ENCODE measurements at regions not wholly inside any gene's neighbourhood (a gene's known extent, or its start where the extent isn't known, plus 50 kb on each side); places are given as distances from the start of the nearest gene placed in this dataset.

DNA sequence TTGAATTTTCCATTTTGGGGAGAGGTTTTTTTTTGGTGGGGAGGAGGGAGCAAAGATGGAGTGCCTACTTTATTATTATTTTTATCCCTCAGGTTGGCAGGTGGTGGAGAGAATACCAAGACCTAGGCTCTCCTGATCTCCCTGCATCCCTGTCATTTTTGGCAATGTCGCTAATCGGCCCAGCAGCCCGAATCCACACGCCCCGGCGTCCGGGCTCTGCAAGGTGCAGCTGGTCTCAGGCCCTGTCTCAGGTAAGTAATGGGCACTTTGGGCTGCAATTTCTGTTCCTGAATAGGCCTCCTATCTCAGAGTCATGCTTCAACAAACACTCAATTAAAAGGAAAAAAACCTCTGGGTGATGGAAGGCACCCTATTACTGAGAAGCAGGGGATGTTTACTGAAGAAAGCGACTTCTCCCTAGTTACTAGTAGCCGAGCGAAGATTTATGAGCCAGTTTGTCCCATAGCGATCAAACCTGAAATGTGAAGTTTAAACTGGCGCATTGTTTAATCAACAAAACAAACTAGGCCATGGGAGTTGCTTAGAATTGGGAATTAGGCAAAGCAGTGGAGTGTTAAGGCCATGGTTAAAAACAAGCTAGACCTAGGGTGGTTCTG is 137.8 kb downstream of the RWDD3 start:
- H3K36me3 ChIP-seq (ENCODE audit: control insufficient read depth, low read depth, low read length): no peaks in the 10 kb centered on the region
- H3K9me3 ChIP-seq (ENCODE audit: control insufficient read depth, low read depth, low read length): no peaks in the 10 kb centered on the region
- H3K27me3 ChIP-seq (ENCODE audit: control insufficient read depth, insufficient read depth, low read length): no peaks in the 10 kb centered on the region
- H3K9ac ChIP-seq (ENCODE audit: low read length): no peak overlapping the region
- H3K27ac ChIP-seq (ENCODE audit: low read length): no peak overlapping the region
- no peak overlapping the region for H3K4me3 ChIP-seq (ENCODE audit: low read length)
- no peaks in the 10 kb centered on the region for H3K4me1 ChIP-seq (ENCODE audit: control insufficient read depth, low read depth, low read length)

DNA sequence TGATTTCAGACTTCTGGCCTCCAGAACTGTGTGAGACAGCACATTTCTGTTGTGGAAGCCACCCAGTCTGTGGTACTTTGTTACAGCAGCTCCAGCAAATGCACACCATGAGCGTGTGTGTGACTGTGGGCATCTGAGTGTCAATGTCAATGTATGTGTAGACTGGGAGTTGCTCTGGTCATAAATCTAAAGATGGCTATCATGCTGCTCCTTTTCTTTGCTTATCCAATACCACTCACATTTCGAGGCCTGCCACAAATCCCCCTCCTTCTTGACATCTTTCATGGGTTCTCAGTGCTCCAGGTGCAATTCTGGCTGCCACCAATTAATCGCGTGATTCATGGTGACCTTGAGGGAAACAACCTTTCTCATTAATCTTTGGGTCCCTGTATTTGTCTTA is 141.2 kb downstream of the RWDD3 start:
- Histone ChIP-seq H3K4me3 (ENCODE audit: low read length) (no peak overlapping the region), H3K27ac (ENCODE audit: low read length) (no peak overlapping the region), H3K36me3 (ENCODE audit: control insufficient read depth, low read depth, low read length) (no peaks in the 10 kb centered on the region), H3K9ac (ENCODE audit: low read length) (no peak overlapping the region), H3K9me3 (ENCODE audit: control insufficient read depth, low read depth, low read length) (no peaks in the 10 kb centered on the region), H3K4me1 (ENCODE audit: control insufficient read depth, low read depth, low read length) (no peaks in the 10 kb centered on the region), H3K27me3 (ENCODE audit: control insufficient read depth, insufficient read depth, low read length) (no peaks in the 10 kb centered on the region)

DNA sequence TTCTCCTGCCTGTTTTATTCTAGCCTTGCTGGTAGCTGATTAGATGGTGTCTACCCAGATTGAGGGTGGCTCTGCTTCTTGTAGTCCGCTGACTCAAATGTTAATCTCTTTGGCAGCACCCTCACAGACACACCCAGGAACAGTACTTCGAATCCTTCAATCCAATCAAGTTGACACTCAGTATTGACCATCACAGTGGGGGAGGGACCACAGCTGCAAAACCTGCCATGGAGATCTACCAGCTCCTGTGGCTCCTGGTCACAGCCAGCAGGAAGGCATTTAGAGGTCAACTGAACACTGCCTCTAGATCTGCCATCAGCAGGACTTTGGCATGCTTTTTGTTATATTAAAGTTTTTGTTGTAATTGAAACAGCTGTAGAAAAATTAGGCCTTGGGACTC is 146.9 kb downstream of the RWDD3 start:
- no peaks in the 10 kb centered on the region for H3K36me3 ChIP-seq (ENCODE audit: control insufficient read depth, low read depth, low read length)
- H3K27ac ChIP-seq (ENCODE audit: low read length): no peak overlapping the region
- no peaks in the 10 kb centered on the region for H3K9me3 ChIP-seq (ENCODE audit: control insufficient read depth, low read depth, low read length)
- H3K9ac ChIP-seq (ENCODE audit: low read length): no peak overlapping the region
- H3K27me3 ChIP-seq (ENCODE audit: control insufficient read depth, insufficient read depth, low read length): no peaks in the 10 kb centered on the region
- no peak overlapping the region for H3K4me3 ChIP-seq (ENCODE audit: low read length)
- H3K4me1 ChIP-seq (ENCODE audit: control insufficient read depth, low read depth, low read length): no peaks in the 10 kb centered on the region

GRCh38 chr1:95382000-95382786 is 148.2 kb downstream of the RWDD3 start:
- Histone ChIP-seq H3K9me3 (ENCODE audit: control insufficient read depth, low read depth, low read length) (no peaks in the 10 kb centered on the region), H3K4me3 (ENCODE audit: low read length) (no peak overlapping the region), H3K36me3 (ENCODE audit: control insufficient read depth, low read depth, low read length) (no peaks in the 10 kb centered on the region), H3K27me3 (ENCODE audit: control insufficient read depth, insufficient read depth, low read length) (no peaks in the 10 kb centered on the region), H3K27ac (ENCODE audit: low read length) (no peak overlapping the region), H3K9ac (ENCODE audit: low read length) (no peak overlapping the region), H3K4me1 (ENCODE audit: control insufficient read depth, low read depth, low read length) (no peaks in the 10 kb centered on the region)

DNA sequence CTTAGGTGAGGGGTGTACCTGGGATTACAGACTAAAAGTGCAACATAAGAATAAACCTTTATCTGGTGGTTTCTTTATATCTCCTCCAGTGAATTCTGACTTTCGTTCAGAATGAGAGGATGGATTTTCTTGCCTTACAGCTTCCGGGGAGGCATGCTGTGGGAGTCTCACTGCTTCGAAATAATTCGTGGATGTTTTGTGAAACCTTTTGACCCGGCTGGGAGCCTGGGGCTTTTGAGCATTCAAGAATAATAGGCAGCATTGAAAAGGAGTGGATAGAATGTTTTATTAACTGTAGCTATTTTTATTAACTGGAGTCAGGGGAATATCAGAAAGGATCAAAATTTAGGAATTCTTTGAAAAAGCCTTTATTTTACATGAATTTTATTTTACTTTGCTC is 149.1 kb downstream of the RWDD3 start:
- no peaks in the 10 kb centered on the region for H3K9me3 ChIP-seq (ENCODE audit: control insufficient read depth, low read depth, low read length)
- H3K27ac ChIP-seq (ENCODE audit: low read length): no peak overlapping the region

DNA sequence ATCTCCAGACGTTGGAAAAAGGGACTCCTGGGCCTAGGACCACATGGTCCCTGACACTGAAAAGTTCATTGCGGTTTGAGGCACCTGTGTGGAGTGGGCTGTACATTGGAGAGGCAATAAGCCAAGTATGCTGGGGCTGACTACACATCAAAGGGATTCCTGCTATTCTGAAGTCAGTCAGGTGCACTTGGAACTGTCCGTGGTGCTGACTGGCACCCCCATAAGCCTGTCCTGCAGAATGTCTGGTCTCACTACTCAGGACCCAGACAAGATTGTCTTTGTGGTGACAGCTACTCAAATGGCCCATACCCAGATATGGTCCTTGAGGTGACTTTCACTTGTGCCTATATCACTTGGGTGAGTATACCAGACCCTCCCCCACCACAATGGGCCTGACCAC is 150.6 kb downstream of the RWDD3 start:
- Histone ChIP-seq H3K4me3 (ENCODE audit: low read length) (no peak overlapping the region), H3K27me3 (ENCODE audit: control insufficient read depth, insufficient read depth, low read length) (no peaks in the 10 kb centered on the region), H3K9ac (ENCODE audit: low read length) (no peak overlapping the region), H3K36me3 (ENCODE audit: control insufficient read depth, low read depth, low read length) (no peaks in the 10 kb centered on the region), H3K9me3 (ENCODE audit: control insufficient read depth, low read depth, low read length) (no peaks in the 10 kb centered on the region), H3K27ac (ENCODE audit: low read length) (no peak overlapping the region), H3K4me1 (ENCODE audit: control insufficient read depth, low read depth, low read length) (no peaks in the 10 kb centered on the region)

More for the DNA sequence above, 149.1 kb downstream of the RWDD3 start:
- no peaks in the 10 kb centered on the region for H3K36me3 ChIP-seq (ENCODE audit: control insufficient read depth, low read depth, low read length)
- H3K27me3 ChIP-seq (ENCODE audit: control insufficient read depth, insufficient read depth, low read length): no peaks in the 10 kb centered on the region
- H3K4me1 ChIP-seq (ENCODE audit: control insufficient read depth, low read depth, low read length): no peaks in the 10 kb centered on the region
- H3K4me3 ChIP-seq (ENCODE audit: low read length): no peak overlapping the region
- H3K9ac ChIP-seq (ENCODE audit: low read length): no peak overlapping the region

GRCh38 chr1:95386371-95386770 is 152.4 kb downstream of the RWDD3 start:
- no peak overlapping the region for H3K27ac ChIP-seq (ENCODE audit: low read length)
- H3K4me3 ChIP-seq (ENCODE audit: low read length): no peak overlapping the region
- no peaks in the 10 kb centered on the region for H3K4me1 ChIP-seq (ENCODE audit: control insufficient read depth, low read depth, low read length)
- H3K27me3 ChIP-seq (ENCODE audit: control insufficient read depth, insufficient read depth, low read length): no peaks in the 10 kb centered on the region
- no peaks in the 10 kb centered on the region for H3K9me3 ChIP-seq (ENCODE audit: control insufficient read depth, low read depth, low read length)
- no peak overlapping the region for H3K9ac ChIP-seq (ENCODE audit: low read length)
- no peaks in the 10 kb centered on the region for H3K36me3 ChIP-seq (ENCODE audit: control insufficient read depth, low read depth, low read length)

GRCh38 chr1:95386915-95387314 is 152.9 kb downstream of the RWDD3 start:
- Histone ChIP-seq H3K4me3 (ENCODE audit: low read length) (no peak overlapping the region), H3K27ac (ENCODE audit: low read length) (no peak overlapping the region), H3K27me3 (ENCODE audit: control insufficient read depth, insufficient read depth, low read length) (no peaks in the 10 kb centered on the region), H3K4me1 (ENCODE audit: control insufficient read depth, low read depth, low read length) (no peaks in the 10 kb centered on the region), H3K9ac (ENCODE audit: low read length) (no peak overlapping the region), H3K9me3 (ENCODE audit: control insufficient read depth, low read depth, low read length) (no peaks in the 10 kb centered on the region), H3K36me3 (ENCODE audit: control insufficient read depth, low read depth, low read length) (no peaks in the 10 kb centered on the region)

GRCh38 chr1:95388031-95388430 is 154.0 kb downstream of the RWDD3 start:
- Histone ChIP-seq H3K9me3 (ENCODE audit: control insufficient read depth, low read depth, low read length) (no peaks in the 10 kb centered on the region), H3K36me3 (ENCODE audit: control insufficient read depth, low read depth, low read length) (no peaks in the 10 kb centered on the region), H3K27ac (ENCODE audit: low read length) (no peak overlapping the region), H3K27me3 (ENCODE audit: control insufficient read depth, insufficient read depth, low read length) (no peaks in the 10 kb centered on the region), H3K4me1 (ENCODE audit: control insufficient read depth, low read depth, low read length) (no peaks in the 10 kb centered on the region), H3K9ac (ENCODE audit: low read length) (no peak overlapping the region), H3K4me3 (ENCODE audit: low read length) (no peak overlapping the region)

DNA sequence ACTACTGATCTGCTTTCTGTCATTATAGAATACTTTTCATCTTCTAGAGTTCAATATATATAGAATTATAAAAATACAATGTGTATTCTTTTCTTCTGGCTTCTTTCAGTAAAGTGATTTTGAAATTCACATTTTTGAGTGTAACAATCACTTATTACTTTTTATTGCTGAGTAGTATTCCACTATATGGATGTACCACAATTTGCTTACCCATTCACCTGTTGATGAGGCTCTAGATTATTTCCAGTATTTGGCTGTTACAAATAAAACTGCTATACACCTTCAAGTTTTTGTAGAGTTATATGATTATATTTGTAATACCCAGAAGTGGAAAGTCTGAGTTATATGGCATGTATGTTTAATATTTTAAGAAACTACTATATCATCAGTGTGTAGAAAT is 159.4 kb downstream of the RWDD3 start:
- Histone ChIP-seq H3K4me3 (ENCODE audit: low read length) (no peak overlapping the region), H3K9me3 (ENCODE audit: control insufficient read depth, low read depth, low read length) (peaks cover 3% of the 10 kb centered on the region), H3K36me3 (ENCODE audit: control insufficient read depth, low read depth, low read length) (no peaks in the 10 kb centered on the region), H3K4me1 (ENCODE audit: control insufficient read depth, low read depth, low read length) (no peaks in the 10 kb centered on the region), H3K27ac (ENCODE audit: low read length) (no peak overlapping the region), H3K27me3 (ENCODE audit: control insufficient read depth, insufficient read depth, low read length) (no peaks in the 10 kb centered on the region), H3K9ac (ENCODE audit: low read length) (no peak overlapping the region)

GRCh38 chr1:95396557-95396956 is 162.5 kb downstream of the RWDD3 start:
- Histone ChIP-seq H3K36me3 (ENCODE audit: control insufficient read depth, low read depth, low read length) (no peaks in the 10 kb centered on the region), H3K4me1 (ENCODE audit: control insufficient read depth, low read depth, low read length) (no peaks in the 10 kb centered on the region), H3K27me3 (ENCODE audit: control insufficient read depth, insufficient read depth, low read length) (no peaks in the 10 kb centered on the region), H3K9me3 (ENCODE audit: control insufficient read depth, low read depth, low read length) (peaks cover 3% of the 10 kb centered on the region), H3K9ac (ENCODE audit: low read length) (no peak overlapping the region), H3K27ac (ENCODE audit: low read length) (no peak overlapping the region), H3K4me3 (ENCODE audit: low read length) (no peak overlapping the region)

GRCh38 chr1:95402780-95403179 is 168.8 kb downstream of the RWDD3 start:
- peaks cover 19% of the 10 kb centered on the region for H3K4me1 ChIP-seq (ENCODE audit: control insufficient read depth, low read depth, low read length)
- H3K27ac ChIP-seq (ENCODE audit: low read length): no peak overlapping the region
- H3K4me3 ChIP-seq (ENCODE audit: low read length): no peak overlapping the region
- no peak overlapping the region for H3K9ac ChIP-seq (ENCODE audit: low read length)
- no peaks in the 10 kb centered on the region for H3K36me3 ChIP-seq (ENCODE audit: control insufficient read depth, low read depth, low read length)
- no peaks in the 10 kb centered on the region for H3K27me3 ChIP-seq (ENCODE audit: control insufficient read depth, insufficient read depth, low read length)
- H3K9me3 ChIP-seq (ENCODE audit: control insufficient read depth, low read depth, low read length): no peaks in the 10 kb centered on the region

Measured in iPS-18a (cell line).